WTC11 (cell line): ENCODE measurements at regions not wholly inside any gene's neighbourhood (a gene's known extent, or its start where the extent isn't known, plus 50 kb on each side); places are given as distances from the start of the nearest gene placed in this dataset.

ENCODE experiments used
- ESRRA ChIP-seq: sonication (generic); formaldehyde crosslinking; IDR thresholded peaks from 2 replicates; pipeline ENCODE4 v1.8.1; 2022; ENCODE audit warnings: mild to moderate bottlenecking, missing genetic modification reagents, borderline replicate concordance
- ZBTB21 ChIP-seq: sonication (generic); formaldehyde crosslinking; IDR thresholded peaks from 2 replicates; pipeline ENCODE4 v1.8.1; 2023; ENCODE audit warnings: mild to moderate bottlenecking, missing genetic modification reagents, borderline replicate concordance
- TF ChIP-seq, protein P1 (sequence below): fragments of 200-600 bp; IDR thresholded peaks from 2 replicates; pipeline ENCODE4 v1.8.0; 2022; ENCODE audit warnings: antibody characterized with exemption

DNA sequence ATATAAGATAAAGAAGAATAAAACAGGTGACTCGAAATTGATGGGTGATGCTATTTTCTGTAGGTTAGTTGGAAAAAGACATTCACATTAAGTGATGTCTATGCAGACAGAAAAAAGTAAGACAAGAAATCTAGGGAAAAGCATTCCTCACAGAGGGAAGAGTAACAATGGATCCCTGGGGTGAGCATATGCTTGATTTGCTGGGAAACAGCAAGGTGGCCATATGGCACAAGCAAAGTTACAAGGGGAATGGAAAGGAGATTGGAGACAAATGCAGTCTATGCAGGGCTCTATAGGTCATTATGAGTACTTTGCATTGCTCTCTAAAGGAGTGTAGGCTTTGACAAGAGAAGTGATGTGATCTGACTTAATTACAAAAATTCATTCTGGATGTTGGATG lies 90.9 kb upstream of the ZNF804B start:
- TF ChIP-seq, protein P1, sequence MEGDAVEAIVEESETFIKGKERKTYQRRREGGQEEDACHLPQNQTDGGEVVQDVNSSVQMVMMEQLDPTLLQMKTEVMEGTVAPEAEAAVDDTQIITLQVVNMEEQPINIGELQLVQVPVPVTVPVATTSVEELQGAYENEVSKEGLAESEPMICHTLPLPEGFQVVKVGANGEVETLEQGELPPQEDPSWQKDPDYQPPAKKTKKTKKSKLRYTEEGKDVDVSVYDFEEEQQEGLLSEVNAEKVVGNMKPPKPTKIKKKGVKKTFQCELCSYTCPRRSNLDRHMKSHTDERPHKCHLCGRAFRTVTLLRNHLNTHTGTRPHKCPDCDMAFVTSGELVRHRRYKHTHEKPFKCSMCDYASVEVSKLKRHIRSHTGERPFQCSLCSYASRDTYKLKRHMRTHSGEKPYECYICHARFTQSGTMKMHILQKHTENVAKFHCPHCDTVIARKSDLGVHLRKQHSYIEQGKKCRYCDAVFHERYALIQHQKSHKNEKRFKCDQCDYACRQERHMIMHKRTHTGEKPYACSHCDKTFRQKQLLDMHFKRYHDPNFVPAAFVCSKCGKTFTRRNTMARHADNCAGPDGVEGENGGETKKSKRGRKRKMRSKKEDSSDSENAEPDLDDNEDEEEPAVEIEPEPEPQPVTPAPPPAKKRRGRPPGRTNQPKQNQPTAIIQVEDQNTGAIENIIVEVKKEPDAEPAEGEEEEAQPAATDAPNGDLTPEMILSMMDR: no peak
- TF ChIP-seq ESRRA (CRISPR knock-in tag) (no peak), ZBTB21 (CRISPR knock-in tag) (no peak)
